Stimulated activated CD4-positive, alpha-beta T cell treated with anti-CD3 and anti-CD28 coated beads, Interleukin-15, amount 100 ng/mL, for 1 hour (primary cell): ENCODE measurements at regions not wholly inside any gene's neighbourhood (a gene's known extent, or its start where the extent isn't known, plus 50 kb on each side); places are given as distances from the start of the nearest gene placed in this dataset.
"Not testable (repeated sequence)": the region's sequence is repeated elsewhere in the genome, so short reads cannot be mapped to it uniquely, and the experiment has no call there.

Experiments used
- DNase-seq, 2 donors: peaks; one replicate each; pipeline ENCODE4 v3.0.0-alpha.2; 2020; ENCODE audit warnings: low read depth in 1 of 2, low spot score in 1 of 2

DNA sequence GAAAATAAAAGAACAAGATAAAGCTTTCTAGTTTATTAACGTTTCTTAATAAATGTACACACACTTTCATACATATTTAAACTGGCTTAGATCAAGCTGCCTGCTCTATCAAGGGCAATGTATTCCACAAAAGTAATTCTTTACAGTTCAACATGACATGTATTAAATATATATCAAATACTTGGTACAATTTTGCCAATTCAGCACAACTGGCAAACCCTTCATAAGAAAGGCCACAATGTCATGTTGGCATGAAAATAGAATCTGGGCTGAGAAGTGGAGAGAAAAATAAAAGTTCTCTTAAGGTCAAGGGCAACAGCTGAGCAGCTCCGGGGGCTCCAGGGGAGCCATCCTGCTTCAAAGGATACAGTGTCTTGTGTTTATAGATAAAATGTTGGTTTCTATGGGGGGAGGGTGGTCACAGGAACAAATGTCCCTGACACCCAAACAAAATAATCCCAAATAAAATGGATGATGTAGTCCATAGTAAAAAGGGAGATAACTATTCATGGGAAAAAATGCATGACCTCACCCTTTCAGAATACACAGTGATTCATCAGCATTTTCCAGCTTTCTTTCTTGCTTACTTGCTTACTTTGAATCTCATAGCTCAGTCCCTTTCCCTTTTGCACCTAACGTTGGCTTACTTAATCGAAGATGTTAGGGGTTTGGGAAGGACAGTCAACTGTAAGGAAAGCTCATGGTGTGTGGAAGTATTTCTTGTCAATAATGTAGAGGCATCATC lies 494.9 kb downstream of the NYAP2 start:
- DNase-seq: no peak

DNA sequence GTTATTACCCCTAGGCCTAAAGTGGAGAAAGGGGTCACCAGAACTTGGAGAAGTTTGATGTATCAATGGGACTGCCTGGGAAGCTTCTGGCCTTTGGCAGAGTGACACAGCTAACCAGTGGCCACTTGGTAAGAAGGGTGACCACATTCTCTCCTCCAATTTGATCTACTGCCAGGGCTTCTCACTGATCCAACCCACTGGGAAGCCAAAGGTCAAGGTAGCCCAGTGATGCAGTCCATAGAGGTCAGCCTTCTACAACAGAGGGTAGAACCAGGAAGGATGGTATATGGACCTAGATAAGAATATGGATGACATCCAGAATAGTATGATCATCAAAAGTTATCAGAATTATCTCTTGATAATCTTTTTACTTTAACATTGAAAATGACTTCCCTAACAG lies 493.6 kb downstream of the NYAP2 start:
- no peak for DNase-seq

GRCh38 chr2:225891771-225892170 lies 492.3 kb downstream of the NYAP2 start:
- DNase-seq: no peak

DNA sequence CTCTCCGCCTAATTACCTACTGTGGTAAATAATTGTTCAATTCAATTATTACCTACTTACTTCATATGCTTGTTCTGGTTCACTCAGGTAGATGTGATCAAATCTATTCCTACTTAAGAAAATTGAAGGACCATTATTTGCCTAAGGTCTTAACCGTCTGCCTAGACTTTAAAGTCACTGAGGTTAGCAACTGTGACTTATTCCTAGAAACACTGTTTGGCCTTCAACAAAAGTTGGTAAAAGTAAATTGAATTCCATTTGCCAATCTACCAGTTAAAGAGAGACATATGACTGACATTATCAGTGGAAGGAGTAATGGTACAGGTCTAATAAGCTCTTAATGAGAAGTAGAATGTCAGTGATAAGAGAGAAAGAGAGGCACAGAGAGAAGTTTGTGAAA lies 491.5 kb downstream of the NYAP2 start:
- no peak for DNase-seq

GRCh38 chr2:225889452-225889851 lies 489.9 kb downstream of the NYAP2 start:
- no peak for DNase-seq

DNA sequence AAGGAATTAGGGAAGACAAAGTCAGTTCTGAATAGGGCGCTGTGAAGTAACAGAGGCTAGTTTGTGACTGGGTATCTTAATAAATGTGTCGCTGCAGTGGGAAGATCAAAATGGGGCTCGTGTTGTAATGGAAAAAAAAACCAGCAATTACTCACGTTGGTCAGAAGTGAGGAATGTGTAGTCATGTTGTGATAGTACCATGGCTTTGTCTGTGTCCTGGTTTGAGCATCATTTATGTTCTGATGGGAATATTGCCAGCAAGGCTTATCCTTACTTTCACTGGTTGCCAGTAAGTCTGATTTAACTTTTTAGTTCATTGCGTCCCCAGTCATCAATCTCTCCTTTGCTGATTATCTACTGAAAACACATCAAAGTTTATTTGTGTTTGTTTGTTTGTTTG lies 467.6 kb downstream of the NYAP2 start:
- DNase-seq: no peak

DNA sequence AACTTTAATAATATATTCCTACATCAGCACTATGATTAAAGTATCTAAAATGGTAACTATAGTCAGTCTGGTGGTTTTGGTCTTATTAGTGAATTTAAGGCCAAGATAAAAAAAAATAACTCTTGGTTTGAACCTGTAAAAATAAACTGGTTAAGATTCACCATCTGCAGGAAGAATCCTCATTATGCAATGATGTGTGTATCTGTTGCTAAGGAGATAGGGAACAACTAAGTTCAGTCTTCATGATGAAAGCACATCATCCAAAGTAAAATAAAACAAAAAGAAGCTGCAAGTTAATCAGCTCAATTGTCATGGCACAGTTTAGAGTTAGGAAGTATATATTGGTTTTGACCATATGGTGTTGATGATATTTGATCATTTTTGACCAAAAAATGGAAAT lies 466.0 kb downstream of the NYAP2 start:
- DNase-seq: no peak

GRCh38 chr2:225864394-225864793 lies 464.9 kb downstream of the NYAP2 start:
- DNase-seq: no peak

DNA sequence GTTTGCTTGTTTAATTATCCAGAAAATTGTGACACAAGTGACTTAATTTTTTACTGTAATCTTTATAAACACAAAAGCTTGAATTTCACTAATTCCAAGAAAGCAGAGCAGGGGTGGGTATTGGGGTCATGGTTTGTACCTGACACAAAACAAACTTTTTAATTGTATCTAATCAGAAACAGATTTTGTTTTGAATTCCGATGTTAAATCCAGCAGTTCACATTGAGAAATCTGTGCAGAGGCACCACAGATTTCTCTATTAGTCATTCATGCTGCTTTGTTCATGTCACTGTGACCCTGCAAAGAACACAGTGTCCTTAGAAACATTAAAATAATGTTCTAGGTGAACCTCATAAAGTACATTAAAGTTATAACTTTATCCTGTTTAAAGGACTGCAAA lies 443.4 kb downstream of the NYAP2 start:
- no peak for DNase-seq

GRCh38 chr2:225841314-225841713 lies 441.8 kb downstream of the NYAP2 start:
- no peak for DNase-seq

GRCh38 chr2:225837328-225837727 lies 437.8 kb downstream of the NYAP2 start:
- DNase-seq: no peak

- no peak for DNase-seq
Measured at GRCh38 chr2:225824748-225825449, 425.4 kb downstream of the NYAP2 start.

- DNase-seq: no peak
Measured at GRCh38 chr2:225821351-225821750, 421.8 kb downstream of the NYAP2 start.

GRCh38 chr2:225820826-225821225 lies 421.3 kb downstream of the NYAP2 start:
- no peak for DNase-seq

DNA sequence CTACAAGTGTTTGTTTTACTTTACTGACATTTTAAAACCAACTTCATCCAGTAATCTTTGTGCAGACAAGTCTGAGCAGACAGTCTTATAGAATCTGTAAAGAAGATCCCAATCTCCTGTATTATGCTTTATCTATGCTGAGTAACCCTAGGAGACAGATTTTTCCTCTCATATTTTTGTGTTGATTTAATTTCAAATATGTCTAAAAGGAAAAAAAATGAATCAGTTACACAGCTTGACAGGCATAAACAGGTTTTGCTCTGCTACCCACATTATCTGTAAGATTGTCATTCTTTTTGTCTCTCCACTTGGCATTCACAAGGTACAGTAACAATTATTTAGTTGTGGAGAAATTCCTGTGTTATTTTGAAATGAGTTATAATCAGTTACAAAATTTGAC lies 415.0 kb downstream of the NYAP2 start:
- no peak for DNase-seq

DNA sequence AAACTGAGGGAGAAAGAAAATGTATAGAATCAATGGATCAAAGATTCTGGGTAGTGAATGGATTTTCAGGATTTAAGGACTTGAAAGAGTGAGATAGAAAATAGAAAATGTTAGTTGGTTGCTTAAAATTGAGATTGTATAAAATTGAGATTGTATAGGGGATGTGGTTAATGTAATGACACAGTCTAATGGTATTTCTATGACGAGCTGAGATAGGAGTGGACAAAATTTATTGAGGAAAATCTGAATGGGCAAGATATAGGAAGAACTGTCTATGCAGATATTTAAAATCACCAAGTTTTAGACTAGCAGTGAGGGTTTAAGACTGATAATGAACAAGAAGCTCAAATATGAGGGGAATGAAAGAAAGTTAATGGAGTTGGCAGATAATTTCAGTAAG lies 406.6 kb downstream of the NYAP2 start:
- DNase-seq: no peak

- DNase-seq: not testable (repeated sequence)
Measured at GRCh38 chr2:225802076-225802475, 402.6 kb downstream of the NYAP2 start.

DNA sequence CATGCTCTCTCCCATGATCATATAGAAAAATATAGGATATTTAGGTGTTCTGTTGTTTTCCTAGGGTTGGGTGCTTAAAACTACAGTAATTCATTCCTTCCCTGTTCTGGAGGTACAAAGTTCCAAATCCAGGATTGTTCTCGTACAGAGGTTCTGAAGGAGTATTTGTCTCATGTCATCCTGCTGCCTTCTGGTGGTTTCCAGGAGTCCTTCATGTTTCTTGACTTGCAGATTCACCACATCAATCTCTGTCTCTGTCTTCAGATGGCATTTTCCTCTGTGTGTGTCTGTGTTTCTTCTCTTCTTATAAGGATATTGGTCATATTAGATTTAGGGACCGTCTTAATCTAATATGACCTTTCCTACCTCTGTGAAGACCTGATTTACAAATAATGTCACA lies 397.9 kb downstream of the NYAP2 start:
- DNase-seq: no peak

GRCh38 chr2:225794652-225795400 lies 395.3 kb downstream of the NYAP2 start:
- DNase-seq: no peak

DNA sequence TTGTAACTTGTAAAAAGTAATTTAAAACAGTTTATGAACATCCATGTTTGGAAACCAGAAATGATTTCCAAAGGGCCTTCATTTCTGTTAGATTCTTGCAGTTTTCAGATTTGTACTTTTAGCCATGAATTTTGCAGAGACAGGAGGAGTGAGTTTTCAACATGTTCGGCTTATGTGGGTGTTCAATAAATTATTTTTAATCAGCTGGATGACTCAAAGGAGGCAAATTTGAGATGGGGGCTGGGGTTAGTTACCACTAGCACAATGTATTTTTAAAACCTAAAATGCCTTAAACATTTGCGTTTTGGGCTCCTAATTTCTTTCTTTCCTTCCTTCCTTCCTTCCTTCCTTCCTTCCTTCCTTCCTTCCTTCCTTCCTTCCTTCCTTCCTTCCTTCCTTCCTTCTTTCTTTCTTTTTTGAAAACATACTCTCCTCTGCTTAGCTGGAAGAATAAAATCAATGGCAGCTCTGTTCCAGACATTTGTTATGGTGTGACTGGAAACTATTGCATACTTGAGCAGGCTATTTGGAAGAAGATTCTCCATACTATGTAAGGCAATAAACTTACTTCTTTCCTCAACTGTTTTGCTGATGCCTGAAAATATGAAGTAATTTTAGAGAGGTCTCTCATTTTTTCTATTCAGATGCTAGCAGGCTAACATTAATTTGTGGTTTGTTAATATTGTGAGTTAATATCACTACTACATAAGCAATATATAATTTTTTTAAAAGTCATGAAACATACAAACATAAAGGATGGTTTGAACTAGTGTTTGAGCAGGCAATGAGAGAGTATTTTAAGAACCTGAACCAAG lies 394.4 kb downstream of the NYAP2 start:
- DNase-seq: no peak

- no peak for DNase-seq
Measured at GRCh38 chr2:225788571-225789094, 389.1 kb downstream of the NYAP2 start.
